HG03442 (cell line): ENCODE measurements at regions not wholly inside any gene's neighbourhood (a gene's known extent, or its start where the extent isn't known, plus 50 kb on each side); places are given as distances from the start of the nearest gene placed in this dataset.
"Not testable (repeated sequence)": the region's sequence is repeated elsewhere in the genome, so short reads cannot be mapped to it uniquely, and the experiment has no call there.

Source experiments
- ATAC-seq: cut with Tn5 transposase; IDR thresholded peaks from one replicate; pipeline ENCODE4 v1.9.1; 2021; ENCODE audit warnings: mild to moderate bottlenecking, moderate library complexity; ENCODE audit not compliant: unreplicated experiment

DNA sequence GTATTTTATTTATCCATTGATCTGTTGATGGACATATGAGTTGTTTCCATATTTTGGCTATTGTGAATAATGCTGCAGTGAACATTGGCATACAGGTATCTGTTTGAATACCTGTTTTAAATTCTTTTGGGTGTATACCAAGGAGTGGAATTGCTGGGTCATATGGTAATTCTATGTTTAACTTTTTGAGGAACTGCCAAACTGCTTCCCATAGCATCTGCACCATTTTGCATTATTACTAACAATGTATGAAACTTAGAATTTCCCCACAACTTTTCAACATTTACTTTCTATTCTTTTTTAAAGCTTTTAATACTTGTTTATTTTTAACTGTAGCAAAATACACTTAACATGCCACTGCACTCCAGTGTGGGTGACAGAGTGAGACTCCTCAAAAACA, 57.0 kb upstream of the MSN start:
- no peak for ATAC-seq

DNA sequence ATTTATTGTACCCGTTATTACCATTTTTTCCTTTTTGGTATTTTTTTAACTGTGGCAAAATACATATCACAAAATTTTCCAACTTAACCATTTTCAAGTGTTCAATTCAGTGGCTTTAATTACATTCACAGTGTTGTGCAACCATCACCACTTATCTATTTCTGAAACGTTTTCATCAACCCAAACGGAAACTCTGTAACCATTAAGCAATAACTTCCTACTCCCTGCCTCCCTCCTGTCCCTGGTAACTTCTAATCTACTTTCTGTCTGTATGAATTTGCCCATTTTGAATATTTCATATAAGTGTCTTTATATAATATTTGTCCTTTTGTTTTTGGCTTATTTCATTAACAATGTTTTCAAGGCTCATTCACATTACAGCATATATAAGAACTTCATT, 57.4 kb upstream of the MSN start:
- ATAC-seq: no peak

DNA sequence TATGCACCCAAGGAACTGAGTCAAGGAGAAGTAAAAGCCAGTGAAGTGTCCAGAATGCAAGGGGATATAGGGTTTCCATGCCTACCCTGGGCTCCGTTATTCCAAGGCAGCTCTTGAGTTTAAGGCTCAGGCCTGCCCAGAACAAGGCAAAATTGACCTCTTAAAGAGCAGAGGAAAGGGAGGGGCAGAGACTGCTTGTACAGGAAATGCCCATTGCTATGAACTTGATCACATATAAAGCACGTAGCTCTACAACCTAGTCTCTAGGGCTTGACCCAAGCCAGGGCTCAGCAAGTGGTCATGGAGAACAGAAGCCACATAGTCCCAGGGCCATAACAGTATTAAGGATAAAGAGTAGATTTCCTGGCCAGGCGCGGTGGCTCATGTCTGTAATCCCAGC, 58.2 kb upstream of the MSN start:
- ATAC-seq: no peak

DNA sequence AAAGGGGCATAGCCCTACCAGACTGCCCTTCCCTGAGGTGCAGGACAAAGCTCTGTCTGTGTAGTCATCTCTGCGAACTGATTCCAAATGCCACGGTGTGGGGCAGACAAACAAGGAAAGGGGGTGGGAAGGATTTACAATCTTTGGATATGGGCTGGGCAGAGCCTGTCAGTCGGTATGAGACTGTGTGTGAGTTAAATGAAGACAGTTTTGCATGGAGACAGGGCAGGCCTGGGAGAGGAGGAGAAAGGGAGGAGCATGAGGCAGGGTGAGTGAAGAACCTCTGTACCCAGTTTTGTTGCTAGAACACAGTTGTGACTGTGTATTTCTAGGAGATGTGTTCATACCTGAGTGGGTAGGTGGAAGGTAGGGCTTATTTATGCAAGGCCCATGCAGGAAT, 59.4 kb upstream of the MSN start:
- ATAC-seq: no peak

DNA sequence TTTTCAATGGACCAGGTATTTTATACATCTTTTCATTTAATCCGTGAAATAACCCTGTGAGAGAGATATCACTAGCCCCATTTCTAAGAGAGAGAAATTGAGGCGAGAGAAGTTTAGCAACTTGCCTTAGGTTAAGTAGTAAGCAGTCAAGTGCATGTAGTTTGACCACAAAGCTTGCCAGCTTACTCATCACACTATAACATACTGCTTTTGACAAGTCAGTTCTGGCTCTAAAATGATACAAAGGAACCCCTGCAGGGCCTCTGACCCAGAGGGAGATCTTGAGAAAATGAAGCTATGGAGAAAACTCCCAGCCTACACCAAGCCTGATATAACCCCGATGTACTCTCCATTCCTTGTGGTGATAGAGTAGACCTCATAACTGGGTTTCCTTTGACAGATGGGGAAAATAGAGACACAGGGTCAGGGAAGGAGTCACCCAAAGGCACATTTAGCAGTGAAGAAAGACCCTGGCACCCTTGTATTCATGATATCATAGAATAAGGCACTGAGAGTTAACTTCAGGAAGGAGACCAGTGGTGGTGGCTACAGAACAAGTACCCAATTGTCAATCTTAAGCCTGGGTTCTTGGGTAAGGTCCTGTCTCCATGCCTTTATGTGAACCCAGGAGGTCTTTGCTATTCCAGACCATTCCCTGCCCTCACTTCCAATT, 60.2 kb upstream of the MSN start:
- peak; percentile 98 for ATAC-seq

DNA sequence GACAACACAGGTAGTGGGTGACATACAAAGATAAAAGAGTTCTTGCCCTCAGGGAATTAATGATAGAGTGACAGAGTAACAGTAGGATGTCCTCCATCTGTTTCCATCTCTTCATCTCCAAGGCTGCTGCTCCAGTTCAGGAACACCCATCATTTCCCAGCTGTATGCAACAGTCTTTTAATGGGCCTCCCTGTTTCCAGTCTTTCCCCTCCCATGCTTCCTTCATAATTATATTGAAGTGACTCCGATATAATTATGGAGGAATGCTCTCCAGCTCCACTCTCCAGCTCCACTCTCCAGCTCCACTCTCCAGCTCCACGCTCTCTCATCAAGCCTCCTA, 65.3 kb upstream of the MSN start:
- no peak for ATAC-seq

DNA sequence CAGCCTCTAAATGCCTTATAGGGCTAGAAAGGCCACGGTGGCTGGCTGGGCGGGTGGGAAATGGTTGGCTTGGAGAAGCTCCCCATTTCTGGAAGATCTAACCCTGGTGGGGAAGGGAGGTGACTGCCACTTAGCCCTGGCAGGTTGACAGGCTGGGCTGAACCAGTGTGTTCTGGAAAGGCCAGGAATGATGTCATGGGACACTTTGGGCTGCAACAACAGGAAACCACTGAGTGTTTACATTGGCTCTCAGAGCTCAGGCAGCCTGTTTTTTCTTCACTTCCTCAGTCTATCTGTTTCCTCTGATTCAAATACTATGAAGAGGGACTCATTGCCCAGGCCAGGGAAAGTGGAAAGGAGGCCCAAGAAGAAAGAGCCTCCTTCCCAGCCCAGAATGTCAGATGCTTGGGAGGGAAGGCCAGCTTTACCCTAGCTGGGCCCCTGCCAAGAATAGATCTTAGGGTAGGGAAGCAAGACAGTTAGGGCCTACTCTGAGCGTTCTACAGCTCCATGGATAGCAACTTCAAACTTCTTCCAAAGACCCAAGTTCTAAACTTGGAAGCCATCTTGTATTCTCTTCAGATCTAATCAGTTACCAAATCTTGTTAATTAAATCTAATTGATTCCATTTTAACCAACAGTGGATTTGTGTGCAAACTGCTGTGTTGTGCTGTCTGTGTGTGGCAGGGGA, 65.8 kb upstream of the MSN start:
- ATAC-seq: peak; percentile 52

DNA sequence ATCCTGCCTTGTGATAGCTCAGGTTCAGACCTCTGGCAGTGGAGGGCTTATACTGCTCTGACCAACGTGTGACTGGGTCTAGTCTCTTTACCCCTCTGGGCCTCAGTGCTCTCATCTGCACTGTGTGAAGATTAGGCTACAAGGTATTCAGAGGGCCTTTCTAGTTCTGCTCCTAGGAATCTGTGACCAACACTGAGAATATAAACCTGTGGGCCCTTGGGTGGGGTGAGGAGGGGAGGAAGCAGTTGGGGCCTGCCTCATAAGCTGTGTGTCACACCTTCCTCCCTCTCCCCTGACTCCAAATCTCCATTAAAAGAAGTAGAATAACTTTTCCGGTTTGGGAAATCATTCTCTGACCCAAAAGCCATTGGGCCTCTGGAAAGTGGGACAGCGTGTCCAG, 66.3 kb upstream of the MSN start:
- no peak for ATAC-seq

DNA sequence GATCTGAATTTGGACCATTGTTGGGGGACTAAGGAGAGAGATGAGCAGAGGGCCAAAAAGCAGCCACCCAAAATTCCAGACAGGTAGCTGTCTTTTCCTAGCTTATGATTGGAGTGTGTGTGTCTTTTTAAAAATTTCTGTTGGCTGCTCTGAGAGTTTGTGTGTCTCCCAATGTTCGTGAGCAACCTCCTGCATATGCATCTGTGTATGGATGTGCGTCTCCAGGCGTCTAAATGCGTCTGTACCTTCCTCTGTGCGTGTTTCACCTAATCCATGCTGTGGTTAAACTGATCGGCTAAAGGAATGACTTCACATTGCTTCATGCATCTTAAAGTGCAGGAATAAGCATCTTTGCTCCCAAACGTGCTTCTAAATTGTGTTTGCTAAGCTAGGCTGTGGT, 65.5 kb upstream of the LAS1L start:
- no peak for ATAC-seq

DNA sequence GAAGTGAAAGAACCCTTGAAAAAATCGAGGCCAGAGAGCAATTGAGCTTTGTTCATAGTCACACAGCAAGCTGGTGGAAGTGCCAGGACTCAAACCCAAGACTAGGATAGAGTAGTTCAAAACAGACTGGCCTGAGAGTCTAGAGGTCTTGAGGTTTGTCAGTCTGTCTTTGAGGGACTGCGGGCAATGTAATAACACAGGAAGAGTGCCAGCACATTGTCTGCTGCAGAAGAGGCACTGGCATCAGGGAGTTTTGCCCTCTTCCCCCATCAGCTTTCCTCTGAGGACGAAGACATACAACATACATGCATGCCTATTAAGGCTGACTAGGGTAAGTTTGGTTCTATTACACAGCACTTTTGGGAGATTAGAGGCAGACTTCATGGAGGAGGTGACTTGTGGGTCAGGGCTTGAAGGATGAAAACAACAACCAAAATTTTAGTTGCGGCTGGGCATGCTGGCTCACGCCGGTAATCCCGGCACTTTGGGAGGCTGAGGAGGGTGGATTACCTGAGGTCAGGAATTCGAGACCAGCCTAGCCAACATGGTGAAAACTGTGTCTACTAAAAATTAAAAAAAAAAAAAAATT, 64.1 kb upstream of the LAS1L start:
- ATAC-seq: no peak

DNA sequence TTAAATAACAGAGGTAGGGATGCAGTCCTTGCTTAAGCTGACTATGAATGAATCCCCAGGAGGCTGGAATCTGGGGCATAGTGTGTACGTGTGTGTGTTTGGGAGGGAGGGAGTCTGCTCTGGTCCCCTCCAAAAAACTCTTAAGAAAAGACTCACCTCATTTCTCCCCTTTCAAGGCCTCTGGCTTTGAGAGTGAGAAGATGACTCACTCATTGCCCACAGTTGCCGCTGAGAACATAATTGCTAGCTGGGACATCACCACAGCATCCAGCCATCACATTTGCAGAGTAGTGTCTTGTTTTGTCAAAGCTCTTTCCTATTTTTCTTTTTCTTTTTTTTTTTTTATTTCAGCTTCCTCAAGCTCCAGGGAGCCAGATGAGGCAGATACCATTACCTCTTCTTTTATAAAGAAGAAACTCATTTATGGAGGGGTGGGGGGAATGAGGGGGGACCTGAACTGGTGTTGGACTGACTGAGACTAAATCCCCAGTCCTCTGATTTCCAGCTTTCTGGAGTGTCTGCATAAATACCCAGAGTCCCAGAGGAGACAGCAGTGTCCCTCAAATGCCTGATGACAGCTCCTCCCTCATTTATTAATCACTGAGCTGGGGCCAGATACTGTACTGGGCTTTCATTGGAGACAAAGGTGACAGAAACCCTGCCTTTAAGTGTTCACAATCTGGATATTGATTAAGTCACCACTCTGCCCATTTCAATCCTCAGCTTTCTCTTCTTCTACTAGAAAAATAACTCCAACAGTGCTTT, 61.9 kb upstream of the LAS1L start:
- peak; percentile 61 for ATAC-seq

DNA sequence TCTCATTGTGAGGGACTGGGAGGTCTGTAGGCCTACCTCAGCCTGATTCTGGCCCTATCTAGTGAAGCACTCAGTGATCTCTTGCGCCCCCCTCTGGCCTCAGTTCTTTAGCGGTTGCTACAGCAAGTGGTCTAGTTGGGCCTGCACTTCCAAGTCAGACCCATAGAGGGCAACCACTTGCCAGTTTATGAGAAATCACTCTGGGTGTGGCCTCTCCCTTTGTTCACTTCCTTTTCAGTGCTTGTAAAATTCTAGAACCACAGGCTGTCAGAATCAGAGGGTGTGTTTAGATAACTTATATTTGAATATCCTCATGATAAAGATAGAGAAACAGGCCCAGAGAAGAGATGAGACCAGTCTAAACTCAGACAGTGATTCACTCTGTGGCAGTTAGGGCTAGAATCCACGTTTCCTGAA, 60.9 kb upstream of the LAS1L start:
- peak; percentile 68 for ATAC-seq

DNA sequence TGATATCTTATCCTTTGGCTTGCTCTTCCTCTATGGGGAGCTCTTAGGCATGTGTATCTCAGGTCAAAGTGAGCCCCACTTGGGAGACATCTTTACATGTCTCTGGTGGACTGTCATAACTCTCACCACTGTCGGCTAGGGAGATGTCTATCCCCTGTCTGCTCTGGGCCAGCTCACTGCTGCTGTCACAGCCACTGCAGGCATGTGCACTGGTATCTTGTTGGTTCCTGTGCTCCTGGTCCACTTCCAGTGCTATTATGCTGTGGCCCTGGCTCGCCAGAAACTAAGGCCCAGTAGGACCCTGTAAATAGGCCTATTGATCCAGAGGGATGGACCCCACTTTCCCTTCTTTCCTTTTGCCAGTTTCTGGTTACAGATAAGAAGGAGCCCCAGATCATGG, 56.6 kb upstream of the LAS1L start:
- ATAC-seq: no peak

DNA sequence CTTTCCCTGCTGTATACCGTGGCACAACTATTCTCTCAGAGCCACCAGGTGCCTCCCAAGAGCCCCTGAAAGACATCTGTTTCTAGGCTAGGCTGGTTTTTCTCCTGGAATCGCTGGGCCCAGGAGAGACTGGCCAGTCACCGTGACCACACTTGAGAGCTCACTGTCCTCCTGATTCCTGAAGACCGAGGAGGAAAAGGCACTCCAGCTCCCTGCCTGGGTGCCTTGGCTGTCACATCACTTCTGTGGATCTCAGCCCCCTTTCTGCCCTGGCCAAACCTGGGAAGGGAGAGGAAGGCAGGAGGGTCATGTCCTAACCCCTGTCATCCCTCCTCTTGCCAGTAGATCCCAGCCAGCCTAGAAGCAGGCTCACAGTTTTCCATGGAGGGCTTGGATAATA, 54.7 kb upstream of the LAS1L start:
- no peak for ATAC-seq

DNA sequence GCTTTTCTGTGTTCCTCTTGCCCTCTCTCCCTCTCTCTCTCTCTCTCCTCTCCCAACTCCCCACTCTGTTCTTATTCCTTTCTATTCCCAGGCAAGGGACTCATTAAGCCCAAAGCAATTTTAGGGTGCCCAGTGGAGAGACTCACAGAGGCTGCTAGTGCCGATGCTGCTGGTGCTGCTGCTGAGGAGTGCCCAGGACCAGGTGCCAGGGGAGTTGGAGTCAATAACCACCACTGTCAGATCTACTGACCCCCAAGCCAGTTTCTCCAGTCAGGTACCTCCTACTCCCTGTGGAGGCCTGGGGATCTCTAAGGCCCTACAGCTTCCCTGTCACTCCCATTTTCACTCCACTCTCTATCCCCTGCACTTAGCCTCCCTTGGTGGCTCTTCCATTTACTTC, 54.2 kb upstream of the LAS1L start:
- no peak for ATAC-seq

DNA sequence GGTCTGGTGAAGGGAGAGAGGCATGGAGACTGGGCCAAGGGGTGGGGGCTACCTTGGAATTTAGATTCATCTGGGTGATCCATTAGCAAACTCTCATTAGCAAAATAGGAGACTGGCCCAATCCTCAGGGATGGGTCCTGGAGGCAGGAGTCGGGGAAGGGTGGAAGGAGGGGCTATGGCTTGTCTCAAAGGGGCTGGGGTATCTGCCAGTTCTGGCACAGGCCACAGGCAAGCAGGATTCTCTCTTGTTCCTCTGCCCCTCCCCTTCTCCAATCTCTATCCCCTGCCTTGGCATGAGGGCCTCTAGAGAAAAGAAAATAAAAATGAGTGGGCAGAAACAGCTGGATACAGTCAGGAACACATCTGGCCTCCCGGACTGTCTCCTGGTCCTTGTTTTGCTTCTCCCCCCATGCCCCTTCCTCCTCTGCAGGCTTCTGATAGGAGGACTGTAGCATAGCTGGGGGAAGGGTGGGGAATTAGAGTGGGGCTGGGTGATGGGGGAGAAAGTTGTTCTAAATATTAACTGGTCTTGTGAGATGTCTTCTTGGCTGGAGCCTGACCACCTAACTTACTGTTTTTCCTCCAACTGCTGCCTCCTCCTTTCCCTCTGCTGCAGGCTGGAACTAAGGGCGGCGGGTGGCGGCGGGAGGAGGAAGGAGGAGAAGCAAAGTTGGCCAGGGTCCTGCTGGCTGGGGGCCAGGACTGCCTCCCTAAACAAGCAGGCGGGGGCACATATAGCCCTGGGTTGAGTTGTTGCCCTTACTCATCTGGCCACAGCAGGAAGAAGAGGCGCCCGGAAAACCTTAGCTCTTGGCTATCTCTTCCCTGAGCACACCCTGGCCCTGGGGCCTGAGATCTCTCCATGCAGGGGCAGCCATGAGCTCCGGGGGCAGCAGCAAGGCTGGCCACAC, 53.3 kb upstream of the LAS1L start:
- ATAC-seq: no peak

DNA sequence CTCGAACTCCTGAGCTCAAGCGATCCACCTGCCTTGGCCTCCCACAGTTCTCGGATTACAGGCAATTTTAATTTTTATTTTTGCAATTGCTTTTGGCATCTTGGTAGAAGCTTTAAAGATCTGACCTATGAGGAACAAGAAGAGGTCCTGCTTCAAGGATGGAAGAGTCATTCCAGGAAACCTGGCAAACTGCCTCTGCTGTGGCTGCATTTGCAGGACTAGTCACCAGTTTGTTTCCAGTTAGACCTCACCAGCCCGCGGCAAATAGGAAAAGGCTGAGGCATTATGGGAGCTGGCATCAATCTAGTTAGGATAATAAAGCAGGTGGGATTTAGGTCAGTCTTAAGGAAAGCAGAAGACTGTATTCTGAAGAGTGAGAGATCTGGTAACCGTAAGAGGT, 51.9 kb upstream of the LAS1L start:
- ATAC-seq: no peak

DNA sequence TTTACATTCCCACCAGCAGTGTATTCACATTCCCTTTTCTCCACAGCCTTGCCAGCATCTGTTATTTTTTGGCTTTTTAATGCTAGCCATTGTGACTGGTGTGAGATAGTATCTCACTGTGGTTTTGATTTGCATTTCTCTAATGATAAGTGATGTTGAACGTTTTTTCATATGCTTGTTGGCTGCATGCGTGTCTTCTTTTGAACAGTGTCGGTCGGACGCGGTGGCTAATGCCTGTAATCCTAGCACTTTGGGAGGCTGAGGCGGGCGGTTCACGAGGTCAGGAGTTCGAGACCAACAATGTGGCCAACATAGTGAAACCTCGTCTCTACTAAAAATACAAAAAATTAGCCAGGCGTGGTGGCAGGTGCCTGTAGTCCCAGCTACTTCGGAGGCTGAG, 50.6 kb upstream of the LAS1L start:
- ATAC-seq: not testable (repeated sequence)
